Endothelial cell of umbilical vein (primary cell): ENCODE measurements at regions not wholly inside any gene's neighbourhood (a gene's known extent, or its start where the extent isn't known, plus 50 kb on each side); places are given as distances from the start of the nearest gene placed in this dataset.

Source experiments
- BruUV-seq: library from RNA; stranded (reverse); fragments of 400-500 nt; replicated peaks from 2 replicates; lab custom pipeline; 2021; lab: Mats Ljungman, UMichigan
- CTCF ChIA-PET: fragments of 300-600, 350-600 bp; sonication (Branson Sonifier 250); formaldehyde crosslinking; loops from one replicate; lab custom pipeline; 2021; ENCODE audit warnings: antibody characterized with exemption, inconsistent platforms; lab: Charles Lee
- POLR2A ChIA-PET: fragments of 300-600, 350-600 bp; sonication (Branson Sonifier 250); formaldehyde crosslinking; loops from one replicate; lab custom pipeline; 2021; ENCODE audit warnings: antibody characterized with exemption, inconsistent platforms; lab: Charles Lee
- DNase-seq: peaks from one replicate; pipeline ENCODE4 v3.0.0-alpha.2; 2011; ENCODE audit warnings: low read depth, low spot score
- FAIRE-seq: peaks from 2 replicates; lab custom pipeline; 2011; peaks lifted over from hg19 to GRCh38; lab: Jason Lieb, UNC
- H2AFZ ChIP-seq: 2 replicates; pipeline ENCODE4 v1.6.0; 2012; ENCODE audit warnings: low read depth, low read length, control low read depth, inconsistent platforms
- H3K27ac ChIP-seq: 2 replicates; pipeline ENCODE4 v1.5.1; 2011; ENCODE audit warnings: low read depth, mild to moderate bottlenecking, control low read depth, low read length, moderate library complexity; ENCODE audit not compliant: insufficient read depth
- H3K27me3 ChIP-seq, 2 experiments: 2 replicates each; pipeline versions ENCODE4 v1.6.0 to v1.6.1; 2011; ENCODE audit warnings: low read length in 2 of 2, mixed read lengths in 1 of 2; ENCODE audit not compliant: control insufficient read depth in 2 of 2, insufficient read depth in 2 of 2
- H3K36me3 ChIP-seq, 2 experiments: 2 replicates in 1 of 2; 3 replicates in 1 of 2; pipeline ENCODE4 v1.5.1; 2011; ENCODE audit warnings: low read length in 2 of 2, mild to moderate bottlenecking in 1 of 2, moderate library complexity in 1 of 2; ENCODE audit not compliant: control insufficient read depth in 2 of 2, insufficient read depth in 2 of 2; ENCODE audit errors: extremely low read depth in 1 of 2
- H3K4me1 ChIP-seq: 3 replicates; pipeline ENCODE4 v1.5.1; 2011; ENCODE audit warnings: mild to moderate bottlenecking, low read length; ENCODE audit not compliant: control insufficient read depth, insufficient read depth; ENCODE audit errors: extremely low read depth
- H3K4me2 ChIP-seq: 2 replicates; pipeline ENCODE4 v1.6.1; 2011; ENCODE audit warnings: low read length, control low read depth, mixed read lengths; ENCODE audit not compliant: insufficient read depth
- H3K4me3 ChIP-seq, 3 experiments: fragments of 200-600 bp in 1 of 3; sonication (generic), shearing (Covaris generic) in 1 of 3; replicated peaks in 1 of 3; 2 replicates each; pipeline ENCODE4 v1.5.1; 2011 to 2016; ENCODE audit warnings: control low read depth in 3 of 3, low read length in 3 of 3, mild to moderate bottlenecking in 2 of 3, inconsistent platforms in 1 of 3, low read depth in 1 of 3, moderate library complexity in 1 of 3; ENCODE audit not compliant: insufficient read depth in 1 of 3
- H3K79me2 ChIP-seq: 2 replicates; pipeline ENCODE4 v1.6.0; 2012; ENCODE audit warnings: low read length, inconsistent platforms; ENCODE audit not compliant: control insufficient read depth, insufficient read depth
- H3K9ac ChIP-seq: replicated peaks from 2 replicates; pipeline ENCODE3; 2011; ENCODE audit warnings: low read length, control low read depth; ENCODE audit not compliant: insufficient read depth; ENCODE audit errors: extremely low read depth
- H3K9me1 ChIP-seq: replicated peaks from 3 replicates; pipeline ENCODE4 v1.6.0; 2011; ENCODE audit warnings: mild to moderate bottlenecking, low read length; ENCODE audit not compliant: control insufficient read depth, insufficient read depth; ENCODE audit errors: extremely low read depth
- H3K9me3 ChIP-seq: replicated peaks from 2 replicates; pipeline ENCODE4 v1.5.1; 2012; ENCODE audit warnings: low read length, inconsistent platforms; ENCODE audit not compliant: control insufficient read depth, insufficient read depth
- H4K20me1 ChIP-seq: replicated peaks from 2 replicates; pipeline ENCODE3; 2011; ENCODE audit warnings: mild to moderate bottlenecking, low read length; ENCODE audit not compliant: control insufficient read depth, insufficient read depth; ENCODE audit errors: extremely low read depth
- CTCF ChIP-seq, 2 donors: IDR thresholded peaks; 1 replicate in 1 of 2; 2 replicates in 1 of 2; pipeline ENCODE4 v1.5.1; 2011; ENCODE audit warnings: low read length in 2 of 2, mild to moderate bottlenecking in 2 of 2, moderate library complexity in 2 of 2, control low read depth in 1 of 2, inconsistent platforms in 1 of 2, low read depth in 1 of 2; ENCODE audit not compliant: insufficient read depth in 1 of 2; ENCODE audit errors: extremely low read depth in 1 of 2
- EZH2 ChIP-seq: IDR thresholded peaks from 2 replicates; pipeline ENCODE4 v1.6.1; 2012; ENCODE audit warnings: borderline replicate concordance, low read depth, mild to moderate bottlenecking, moderate library complexity, low read length, inconsistent platforms; ENCODE audit not compliant: severe bottlenecking
- FOS ChIP-seq: IDR thresholded peaks from 2 replicates; pipeline ENCODE4 v1.6.1; 2011; ENCODE audit warnings: mild to moderate bottlenecking, low read length, moderate library complexity, borderline replicate concordance; ENCODE audit not compliant: insufficient read depth
- GATA2 ChIP-seq: IDR thresholded peaks from 2 replicates; pipeline ENCODE4 v1.7.0; 2011; ENCODE audit warnings: low read depth, mild to moderate bottlenecking, moderate library complexity, mixed read lengths, low read length; ENCODE audit not compliant: insufficient read length, insufficient read depth
- JUN ChIP-seq: IDR thresholded peaks from 2 replicates; pipeline ENCODE4 v1.6.1; 2011; ENCODE audit warnings: borderline replicate concordance, low read depth; ENCODE audit not compliant: insufficient read length, insufficient read depth
- MAX ChIP-seq: IDR thresholded peaks from 2 replicates; pipeline ENCODE4 v1.6.1; 2011; ENCODE audit not compliant: insufficient read depth, insufficient read length
- MYC ChIP-seq: IDR thresholded peaks from one replicate; pipeline ENCODE4 v1.6.1; 2011; ENCODE audit warnings: mild to moderate bottlenecking, low read depth, low read length
- POLR2A ChIP-seq: IDR thresholded peaks from 2 replicates; pipeline ENCODE4 v1.6.1; 2012; ENCODE audit warnings: low read depth, mild to moderate bottlenecking, control low read depth, low read length
- POLR2AphosphoS5 ChIP-seq: IDR thresholded peaks from 2 replicates; pipeline ENCODE4 v1.6.1; 2012; ENCODE audit warnings: low read depth, mild to moderate bottlenecking, control low read depth, low read length, moderate library complexity; ENCODE audit not compliant: insufficient read depth
- dilution Hi-C: fragments of 300-500 bp; cut with MboI; formaldehyde crosslinking; loops from one replicate; pipeline ENCODE4 v1.15.0; 2019; ENCODE audit warnings: low sequenced_read_pairs; ENCODE audit not compliant: extremely low pct_ligation_motif_present
- intact Hi-C: fragments of 100-400 bp; cut with micrococcal nuclease; formaldehyde crosslinking; loops from one replicate; pipeline ENCODE4 v1.10.0; 2022

DNA sequence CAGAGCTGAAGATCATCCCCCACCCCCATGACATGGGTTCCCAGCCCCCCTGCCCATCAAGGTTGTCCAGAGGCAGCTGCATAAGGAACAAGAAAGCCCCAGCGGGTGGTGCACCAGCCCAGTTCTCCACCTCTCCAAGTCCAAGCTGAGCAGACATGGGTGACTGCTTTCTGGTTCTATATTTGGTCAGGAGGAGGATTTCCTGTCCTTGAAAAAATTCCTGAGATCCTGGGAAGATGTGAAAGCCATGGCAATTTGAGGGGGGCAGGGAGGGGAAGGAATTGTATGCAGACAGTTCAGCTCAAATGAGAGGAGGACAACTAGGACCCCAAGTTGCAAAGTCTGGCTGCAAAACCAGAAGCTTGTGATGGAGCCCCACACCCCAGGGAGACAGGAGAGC is 55.4 kb upstream of the ADGRE5 start:
- no peak overlapping the region for H2AFZ ChIP-seq
- no peak overlapping the region for H3K27ac ChIP-seq
- no peaks in the 10 kb centered on the region for H3K36me3 ChIP-seq
- CTCF ChIA-PET: interaction anchor here (1.5 to 1.9 kb wide), 2 partner anchors 22 to 189 kb away, joined by 3 to 4 read pairs; partner anchors contain the start of gene ASF1B
- DNase-seq: no peak
- H3K9me3 ChIP-seq: no peaks in the 10 kb centered on the region
- H3K9ac ChIP-seq: no peak overlapping the region
- no peak for TF ChIP-seq POLR2AphosphoS5
- no peak for TF ChIP-seq EZH2
- no peak for TF ChIP-seq GATA2
- no peak for TF ChIP-seq FOS
- TF ChIP-seq MAX: no peak
- no peak for TF ChIP-seq POLR2A
- TF ChIP-seq CTCF (IDR thresholded peaks at IDR 0.05; ENCODE audit: extremely low read depth in 1 of 2, insufficient read depth in 1 of 2, low read depth in 1 of 2, low read length in 2 of 2): no peak
- TF ChIP-seq MYC: no peak
- TF ChIP-seq JUN: no peak
- H3K4me1 ChIP-seq: no peaks in the 10 kb centered on the region
- no peaks in the 10 kb centered on the region for H3K27me3 ChIP-seq
- no peaks in the 10 kb centered on the region for H3K79me2 ChIP-seq
- H3K4me3 ChIP-seq: no peak overlapping the region
- no peak overlapping the region for H3K4me2 ChIP-seq
- H3K9me1 ChIP-seq: no peaks in the 10 kb centered on the region
- FAIRE-seq: no peak
- BruUV-seq: no TSS peak
- dilution Hi-C loops (no loop called here), intact Hi-C loops (no loop called here)
- H4K20me1 ChIP-seq: no peaks in the 10 kb centered on the region
- POLR2A ChIA-PET: no interaction called here
